ENCODE measurements at regions not wholly inside any gene's neighbourhood (a gene's known extent, or its start where the extent isn't known, plus 50 kb on each side); places are given as distances from the start of the nearest gene placed in this dataset.

- 69% methylated on average over 2 of the region's 2 CpGs for WGBS
Observed at GRCh38 chr4:178611062-178611461, 1168.8 kb upstream of the AGA start.

DNA sequence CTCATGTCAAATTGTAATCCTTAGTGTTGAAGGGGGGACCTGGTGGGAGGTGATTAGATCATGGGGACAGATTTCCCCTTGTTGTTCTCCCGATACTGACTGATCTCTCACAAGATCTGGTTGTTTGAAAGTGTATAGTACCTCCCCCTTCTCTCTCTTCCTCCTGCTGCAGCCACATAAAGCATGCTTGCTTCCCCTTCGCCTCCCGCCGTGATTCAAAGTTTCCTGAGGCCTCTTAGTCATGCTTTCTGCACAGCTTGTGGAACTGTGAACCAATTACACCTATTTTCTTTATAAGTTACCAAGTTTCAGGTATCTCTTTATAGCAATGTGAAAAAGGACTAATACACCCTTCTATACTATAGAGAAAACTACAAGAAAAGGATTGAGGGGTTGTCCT, 1170.5 kb upstream of the AGA start:
- Histone ChIP-seq H3K27ac (no peak overlapping the region), H3K36me3 (no peaks in the 10 kb centered on the region), H3K4me1 (no peaks in the 10 kb centered on the region), H3K27me3 (no peaks in the 10 kb centered on the region), H3K9me3 (no peaks in the 10 kb centered on the region), H3K4me3 (no peak overlapping the region)
- TF ChIP-seq EP300 (IDR thresholded peaks at IDR 0.05) (no peak), POLR2AphosphoS5 (IDR thresholded peaks at IDR 0.05) (no peak), POLR2A (IDR thresholded peaks at IDR 0.05) (no peak)
- TF ChIP-seq, protein P1, sequence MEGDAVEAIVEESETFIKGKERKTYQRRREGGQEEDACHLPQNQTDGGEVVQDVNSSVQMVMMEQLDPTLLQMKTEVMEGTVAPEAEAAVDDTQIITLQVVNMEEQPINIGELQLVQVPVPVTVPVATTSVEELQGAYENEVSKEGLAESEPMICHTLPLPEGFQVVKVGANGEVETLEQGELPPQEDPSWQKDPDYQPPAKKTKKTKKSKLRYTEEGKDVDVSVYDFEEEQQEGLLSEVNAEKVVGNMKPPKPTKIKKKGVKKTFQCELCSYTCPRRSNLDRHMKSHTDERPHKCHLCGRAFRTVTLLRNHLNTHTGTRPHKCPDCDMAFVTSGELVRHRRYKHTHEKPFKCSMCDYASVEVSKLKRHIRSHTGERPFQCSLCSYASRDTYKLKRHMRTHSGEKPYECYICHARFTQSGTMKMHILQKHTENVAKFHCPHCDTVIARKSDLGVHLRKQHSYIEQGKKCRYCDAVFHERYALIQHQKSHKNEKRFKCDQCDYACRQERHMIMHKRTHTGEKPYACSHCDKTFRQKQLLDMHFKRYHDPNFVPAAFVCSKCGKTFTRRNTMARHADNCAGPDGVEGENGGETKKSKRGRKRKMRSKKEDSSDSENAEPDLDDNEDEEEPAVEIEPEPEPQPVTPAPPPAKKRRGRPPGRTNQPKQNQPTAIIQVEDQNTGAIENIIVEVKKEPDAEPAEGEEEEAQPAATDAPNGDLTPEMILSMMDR (IDR thresholded peaks at IDR 0.05): no peak
- WGBS: 66% methylated on average over 4 of the region's 4 CpGs
- DNase-seq (ENCODE audit: low spot score in 2 of 2): no peak

More at GRCh38 chr4:178611062-178611461, 1168.8 kb upstream of the AGA start:
- Histone ChIP-seq H3K36me3 (no peaks in the 10 kb centered on the region), H3K27ac (no peak overlapping the region), H3K4me1 (no peaks in the 10 kb centered on the region), H3K9me3 (no peaks in the 10 kb centered on the region), H3K27me3 (no peaks in the 10 kb centered on the region), H3K4me3 (no peak overlapping the region)
- no peak for DNase-seq (ENCODE audit: low spot score in 2 of 2)
- no peak for TF ChIP-seq POLR2AphosphoS5 (IDR thresholded peaks at IDR 0.05)
- TF ChIP-seq, protein P1 (IDR thresholded peaks at IDR 0.05): no peak
- no peak for TF ChIP-seq EP300 (IDR thresholded peaks at IDR 0.05)

GRCh38 chr4:178632415-178632814, 1190.2 kb upstream of the AGA start:
- Histone ChIP-seq H3K4me1 (no peaks in the 10 kb centered on the region), H3K27me3 (no peaks in the 10 kb centered on the region), H3K4me3 (no peak overlapping the region), H3K27ac (no peak overlapping the region), H3K36me3 (no peaks in the 10 kb centered on the region), H3K9me3 (no peaks in the 10 kb centered on the region)
- TF ChIP-seq POLR2AphosphoS5 (IDR thresholded peaks at IDR 0.05) (no peak), POLR2A (IDR thresholded peaks at IDR 0.05) (no peak)
- 90% methylated on average over 1 of the region's 1 CpG for WGBS
- no peak for DNase-seq (ENCODE audit: low spot score in 2 of 2)

GRCh38 chr4:178633263-178633662, 1191.0 kb upstream of the AGA start:
- 67% methylated on average over 1 of the region's 1 CpG for WGBS
- no peaks in the 10 kb centered on the region for H3K27me3 ChIP-seq
- H3K4me3 ChIP-seq: no peak overlapping the region
- DNase-seq (ENCODE audit: low spot score in 2 of 2): no peak
- TF ChIP-seq EP300 (IDR thresholded peaks at IDR 0.05) (no peak), POLR2A (IDR thresholded peaks at IDR 0.05) (no peak), POLR2AphosphoS5 (IDR thresholded peaks at IDR 0.05) (no peak)
- TF ChIP-seq, protein P1 (IDR thresholded peaks at IDR 0.05): no peak
- no peak overlapping the region for H3K27ac ChIP-seq
- H3K36me3 ChIP-seq: no peaks in the 10 kb centered on the region
- no peaks in the 10 kb centered on the region for H3K9me3 ChIP-seq
- H3K4me1 ChIP-seq: no peaks in the 10 kb centered on the region

DNA sequence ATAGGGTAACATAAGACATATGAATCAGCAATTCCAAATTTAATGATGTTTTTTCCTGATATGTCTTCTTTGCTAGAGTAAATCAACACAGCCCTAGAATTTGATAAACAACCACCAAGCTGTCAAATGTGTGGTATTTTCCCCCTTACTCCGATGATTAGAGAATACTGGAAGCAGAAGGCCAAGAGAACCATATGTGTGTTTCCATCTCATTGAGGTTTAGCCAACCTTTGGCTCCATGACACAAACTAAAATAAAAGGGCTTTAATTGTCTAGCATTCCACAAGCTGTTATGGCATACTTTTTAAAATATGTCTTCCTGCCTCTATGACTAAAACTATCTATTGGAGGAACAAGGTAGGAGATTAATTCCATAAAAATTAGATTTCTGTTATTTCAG, 1222.4 kb upstream of the AGA start:
- no peaks in the 10 kb centered on the region for H3K36me3 ChIP-seq
- DNase-seq (ENCODE audit: low spot score in 2 of 2): no peak
- no peak overlapping the region for H3K4me3 ChIP-seq
- no peaks in the 10 kb centered on the region for H3K4me1 ChIP-seq
- no peaks in the 10 kb centered on the region for H3K9me3 ChIP-seq
- TF ChIP-seq POLR2AphosphoS5 (IDR thresholded peaks at IDR 0.05) (no peak), POLR2A (IDR thresholded peaks at IDR 0.05) (no peak), EP300 (IDR thresholded peaks at IDR 0.05) (no peak)
- TF ChIP-seq, protein P1 (IDR thresholded peaks at IDR 0.05): no peak
- WGBS: 77% methylated on average over 1 of the region's 1 CpG
- no peak overlapping the region for H3K27ac ChIP-seq
- H3K27me3 ChIP-seq: no peaks in the 10 kb centered on the region

GRCh38 chr4:178665916-178666315, 1223.7 kb upstream of the AGA start:
- Histone ChIP-seq H3K4me1 (no peaks in the 10 kb centered on the region), H3K27ac (no peak overlapping the region), H3K36me3 (no peaks in the 10 kb centered on the region), H3K4me3 (no peak overlapping the region), H3K27me3 (no peaks in the 10 kb centered on the region), H3K9me3 (no peaks in the 10 kb centered on the region)
- WGBS: 56% methylated on average over 5 of the region's 5 CpGs
- no peak for DNase-seq (ENCODE audit: low spot score in 2 of 2)
- TF ChIP-seq POLR2AphosphoS5 (IDR thresholded peaks at IDR 0.05) (no peak), POLR2A (IDR thresholded peaks at IDR 0.05) (no peak), EP300 (IDR thresholded peaks at IDR 0.05) (no peak)
- TF ChIP-seq, protein P1 (IDR thresholded peaks at IDR 0.05): no peak
